ENCODE measurements at regions not wholly inside any gene's neighbourhood (a gene's known extent, or its start where the extent isn't known, plus 50 kb on each side); places are given as distances from the start of the nearest gene placed in this dataset.

GRCh38 chr16:6048017-6048416 is 950.4 kb upstream of the EEF2KMT start:
- FAIRE-seq (no peak), ATAC-seq (no peak), DNase-seq (no peak)
- Histone ChIP-seq H3K27ac (no peak overlapping the region), H3K4me3 (no peak overlapping the region), H3K36me3 (no peaks in the 10 kb centered on the region), H3K4me1 (no peaks in the 10 kb centered on the region), H3K9me3 (no peaks in the 10 kb centered on the region), H3K27me3 (peaks cover 0 to 6% (median 0%) of the 10 kb centered on the region in 4 donors)
- TF ChIP-seq CTCF (IDR thresholded peaks at IDR 0.05): no peak
- WGBS, 2 donors: 73 to 82% methylated on average over 3 of the region's 3 CpGs
- intact Hi-C loops (cut with DNase I): no loop called here

GRCh38 chr16:6047325-6047724 is 949.7 kb upstream of the EEF2KMT start:
- H3K4me1 ChIP-seq: no peaks in the 10 kb centered on the region
- no peak overlapping the region for H3K4me3 ChIP-seq
- TF ChIP-seq CTCF (IDR thresholded peaks at IDR 0.05): no peak
- ATAC-seq: no peak
- DNase-seq: no peak
- H3K9me3 ChIP-seq: no peaks in the 10 kb centered on the region
- peaks cover 0 to 6% (median 0%) of the 10 kb centered on the region in 4 donors for H3K27me3 ChIP-seq
- H3K27ac ChIP-seq: no peak overlapping the region
- intact Hi-C loops (cut with DNase I): no loop called here
- 41 to 44% methylated on average over 3 of the region's 3 CpGs for WGBS, 2 donors
- no peak for FAIRE-seq
- no peaks in the 10 kb centered on the region for H3K36me3 ChIP-seq

GRCh38 chr16:6038941-6039645 is 941.5 kb upstream of the EEF2KMT start:
- FAIRE-seq: no peak
- ATAC-seq: no peak
- H3K27ac ChIP-seq: no peak overlapping the region
- no peaks in the 10 kb centered on the region for H3K27me3 ChIP-seq
- WGBS, 2 donors: 73 to 89% methylated on average over 5 of the region's 5 CpGs
- no peaks in the 10 kb centered on the region for H3K36me3 ChIP-seq
- intact Hi-C loops (cut with DNase I): no loop called here
- no peaks in the 10 kb centered on the region for H3K9me3 ChIP-seq
- no peak for DNase-seq
- no peak for TF ChIP-seq CTCF (IDR thresholded peaks at IDR 0.05)
- H3K4me1 ChIP-seq: no peaks in the 10 kb centered on the region
- no peak overlapping the region for H3K4me3 ChIP-seq

GRCh38 chr16:6035161-6035560 is 937.6 kb upstream of the EEF2KMT start:
- Histone ChIP-seq H3K27ac (no peak overlapping the region), H3K36me3 (no peaks in the 10 kb centered on the region), H3K4me3 (no peak overlapping the region), H3K9me3 (no peaks in the 10 kb centered on the region), H3K27me3 (no peaks in the 10 kb centered on the region), H3K4me1 (no peaks in the 10 kb centered on the region)
- DNase-seq (no peak), FAIRE-seq (no peak), ATAC-seq (no peak)
- intact Hi-C loops (cut with DNase I): no loop called here
- WGBS, 2 donors: 29 to 43% methylated on average over 6 of the region's 6 CpGs
- TF ChIP-seq CTCF (IDR thresholded peaks at IDR 0.05): no peak

GRCh38 chr16:6034511-6034910 is 936.9 kb upstream of the EEF2KMT start:
- Histone ChIP-seq H3K4me1 (no peaks in the 10 kb centered on the region), H3K27ac (no peak overlapping the region), H3K9me3 (no peaks in the 10 kb centered on the region), H3K4me3 (no peak overlapping the region), H3K36me3 (no peaks in the 10 kb centered on the region), H3K27me3 (no peaks in the 10 kb centered on the region)
- DNase-seq (no peak), ATAC-seq (no peak), FAIRE-seq (no peak)
- TF ChIP-seq CTCF (IDR thresholded peaks at IDR 0.05): no peak
- WGBS, 2 donors: 72 to 82% methylated on average over 4 of the region's 4 CpGs
- intact Hi-C loops (cut with DNase I): no loop called here
